Esophagus squamous epithelium (tissue), 5 donors: ENCODE measurements at regions not wholly inside any gene's neighbourhood (a gene's known extent, or its start where the extent isn't known, plus 50 kb on each side); places are given as distances from the start of the nearest gene placed in this dataset.
"Not testable (repeated sequence)": the region's sequence is repeated elsewhere in the genome, so short reads cannot be mapped to it uniquely, and the experiment has no call there.

Experiments
- DNase-seq: peaks from one replicate; lab custom pipeline; 2025; lab: John Stamatoyannopoulos, UW
- H3K27ac ChIP-seq, 4 donors: fragments of 200-600 bp; sonication (generic); one replicate each; pipeline ENCODE4 v1.5.1; 2016 to 2019; ENCODE audit warnings: mild to moderate bottlenecking in 1 of 4
- H3K27me3 ChIP-seq, 4 donors: fragments of 200-600 bp; sonication (generic); 1 replicate in 3 of 4; 2 replicates in 1 of 4; pipeline versions ENCODE4 v1.5.1 to v1.6.0; 2017 to 2021; ENCODE audit warnings: antibody characterized with exemption in 1 of 4
- H3K36me3 ChIP-seq, 3 donors: fragments of 200-600 bp; sonication (generic); one replicate each; pipeline ENCODE4 v1.5.1; 2016 to 2019
- H3K4me1 ChIP-seq, 3 donors: fragments of 200-600 bp; sonication (generic); one replicate each; pipeline ENCODE4 v1.5.1; 2017 to 2019
- H3K4me3 ChIP-seq, 4 donors: fragments of 200-600 bp; sonication (generic); 1 replicate in 3 of 4; 2 replicates in 1 of 4; pipeline ENCODE4 v1.5.1; 2016 to 2019; ENCODE audit warnings: mild to moderate bottlenecking in 2 of 4, moderate library complexity in 1 of 4
- H3K9me3 ChIP-seq, 3 donors: fragments of 200-600 bp; sonication (generic); one replicate each; pipeline ENCODE4 v1.5.1; 2016 to 2019
- CTCF ChIP-seq, 6 experiments: fragments of 450-650 bp in 4 of 6; fragments of 200-600 bp in 2 of 6; sonication (generic) in 2 of 6; IDR thresholded peaks; one replicate each; pipeline ENCODE4 v1.5.1; 2016 to 2019; ENCODE audit warnings: antibody characterized with exemption in 6 of 6, mild to moderate bottlenecking in 4 of 6, moderate library complexity in 4 of 6
- POLR2A ChIP-seq, 4 donors: fragments of 450-650 bp; IDR thresholded peaks; one replicate each; pipeline ENCODE4 v1.6.1; 2017; ENCODE audit warnings: antibody characterized with exemption in 4 of 4, mild to moderate bottlenecking in 4 of 4, moderate library complexity in 3 of 4
- WGBS, 2 donors: methylation state at CpG; one replicate each; pipeline ENCODE4 v1.1.5; 2018; 5-methylcytosine and 5-hydroxymethylcytosine counted together
- intact Hi-C: fragments of 100-400 bp; cut with DNase I; formaldehyde crosslinking; loops from one replicate; pipeline ENCODE4 v1.15.0; 2022
- donor health status: DM: yes; HTN: yes; CAD: no.

- DNase-seq, intact Hi-C loops, H3K27ac ChIP-seq, H3K9me3 ChIP-seq, H3K4me1 ChIP-seq, H3K27me3 ChIP-seq, H3K36me3 ChIP-seq, H3K4me3 ChIP-seq: not testable (repeated sequence)
- WGBS, 2 donors: 52 to 58% methylated on average over 2 of the region's 2 CpGs
Measured at GRCh38 chr10:61818251-61818650, 83.2 kb upstream of the ARID5B start.

GRCh38 chr10:61819208-61819607 lies 82.3 kb upstream of the ARID5B start:
- intact Hi-C loops: no loop called here
- H3K4me1 ChIP-seq: no peaks in the 10 kb centered on the region
- no peaks in the 10 kb centered on the region for H3K36me3 ChIP-seq
- no peaks in the 10 kb centered on the region for H3K9me3 ChIP-seq
- no peaks in the 10 kb centered on the region for H3K27me3 ChIP-seq
- 85 to 94% methylated on average over 1 of the region's 1 CpG for WGBS, 2 donors
- no peak for TF ChIP-seq POLR2A (IDR thresholded peaks at IDR 0.05)
- no peak for DNase-seq
- no peak overlapping the region for H3K27ac ChIP-seq
- no peak overlapping the region for H3K4me3 ChIP-seq

GRCh38 chr10:61821153-61821552 lies 80.3 kb upstream of the ARID5B start:
- intact Hi-C loops: no loop called here
- Histone ChIP-seq H3K4me1 (no peaks in the 10 kb centered on the region), H3K9me3 (no peaks in the 10 kb centered on the region), H3K27ac (no peak overlapping the region), H3K4me3 (no peak overlapping the region), H3K27me3 (no peaks in the 10 kb centered on the region), H3K36me3 (no peaks in the 10 kb centered on the region)
- no peak for DNase-seq
- TF ChIP-seq POLR2A (IDR thresholded peaks at IDR 0.05): no peak
- no peak for TF ChIP-seq CTCF (IDR thresholded peaks at IDR 0.05)
- WGBS, 2 donors: 58 to 61% methylated on average over 3 to 5 of the region's 5 CpGs

- no peaks in the 10 kb centered on the region for H3K36me3 ChIP-seq
- H3K4me3 ChIP-seq: no peak overlapping the region
- intact Hi-C loops: no loop called here
- H3K4me1 ChIP-seq: no peaks in the 10 kb centered on the region
- H3K27me3 ChIP-seq: no peaks in the 10 kb centered on the region
- 70 to 100% methylated on average over 1 of the region's 1 CpG for WGBS, 2 donors
- H3K27ac ChIP-seq: no peak overlapping the region
- no peak for TF ChIP-seq POLR2A (IDR thresholded peaks at IDR 0.05)
- TF ChIP-seq CTCF (IDR thresholded peaks at IDR 0.05): no peak
- no peak for DNase-seq
- no peaks in the 10 kb centered on the region for H3K9me3 ChIP-seq
Measured at GRCh38 chr10:61821693-61822092, 79.8 kb upstream of the ARID5B start.

- Histone ChIP-seq H3K4me1 (no peaks in the 10 kb centered on the region), H3K9me3 (no peaks in the 10 kb centered on the region), H3K4me3 (no peak overlapping the region), H3K27ac (no peak overlapping the region), H3K27me3 (no peaks in the 10 kb centered on the region), H3K36me3 (no peaks in the 10 kb centered on the region)
- intact Hi-C loops: no loop called here
- no peak for DNase-seq
- TF ChIP-seq CTCF (IDR thresholded peaks at IDR 0.05): no peak
- no peak for TF ChIP-seq POLR2A (IDR thresholded peaks at IDR 0.05)
- 63 to 81% methylated on average over 1 of the region's 1 CpG for WGBS, 2 donors
Measured at GRCh38 chr10:61822096-61822495, 79.4 kb upstream of the ARID5B start.

- H3K36me3 ChIP-seq: no peaks in the 10 kb centered on the region
- no peak overlapping the region for H3K27ac ChIP-seq
- H3K9me3 ChIP-seq: no peaks in the 10 kb centered on the region
- H3K27me3 ChIP-seq: no peaks in the 10 kb centered on the region
- intact Hi-C loops: no loop called here
- TF ChIP-seq POLR2A (IDR thresholded peaks at IDR 0.05): no peak
- TF ChIP-seq CTCF (IDR thresholded peaks at IDR 0.05): no peak
- no peak for DNase-seq
- H3K4me1 ChIP-seq: no peaks in the 10 kb centered on the region
- 43 to 50% methylated on average over 3 of the region's 3 CpGs for WGBS, 2 donors
- no peak overlapping the region for H3K4me3 ChIP-seq
Measured at GRCh38 chr10:61822781-61823230, 78.7 kb upstream of the ARID5B start.
